Sigmoid colon (tissue), 4 donors: ENCODE measurements at regions not wholly inside any gene's neighbourhood (a gene's known extent, or its start where the extent isn't known, plus 50 kb on each side); places are given as distances from the start of the nearest gene placed in this dataset.

Experiments used
- CTCF ChIP-seq, 4 experiments: fragments of 450-650 bp in 3 of 4; fragments of 200-600 bp in 1 of 4; IDR thresholded peaks; one replicate each; pipeline ENCODE4 v1.5.1; 2016 to 2019; ENCODE audit warnings: antibody characterized with exemption in 4 of 4, mild to moderate bottlenecking in 3 of 4, moderate library complexity in 2 of 4
- EP300 ChIP-seq, 4 donors: sonication (generic); formaldehyde crosslinking; IDR thresholded peaks; one replicate each; pipeline ENCODE4 v1.6.1; 2017; ENCODE audit warnings: antibody characterized with exemption in 4 of 4
- POLR2A ChIP-seq, 2 donors: fragments of 450-650 bp; IDR thresholded peaks; one replicate each; pipeline ENCODE4 v1.6.1; 2016; ENCODE audit warnings: antibody characterized with exemption in 2 of 2, mild to moderate bottlenecking in 2 of 2, moderate library complexity in 2 of 2
- POLR2AphosphoS5 ChIP-seq, 4 donors: sonication (generic); formaldehyde crosslinking; IDR thresholded peaks; one replicate each; pipeline ENCODE4 v1.6.1; 2017; ENCODE audit warnings: antibody characterized with exemption in 4 of 4

DNA sequence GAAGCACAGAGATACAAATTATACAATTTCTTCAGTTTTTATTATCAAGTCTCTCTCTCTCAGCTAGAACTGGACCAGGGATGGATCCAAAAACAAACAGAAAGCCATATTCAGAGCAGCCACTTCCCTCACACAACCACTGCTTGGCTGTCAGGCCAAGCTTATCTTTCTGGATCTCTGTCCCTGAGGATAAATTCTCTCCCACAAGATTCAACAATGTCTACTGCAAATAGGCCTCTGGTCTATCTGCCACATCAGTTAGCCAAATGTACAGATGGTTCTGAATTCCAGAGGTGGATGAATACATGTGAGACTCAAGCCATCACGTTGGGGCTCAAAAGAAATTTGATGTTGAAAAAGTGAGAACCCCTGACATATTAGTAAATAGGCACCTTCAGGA lies 350.9 kb downstream of the LTN1 start:
- no peak for TF ChIP-seq CTCF (IDR thresholded peaks at IDR 0.05)
- TF ChIP-seq EP300 (IDR thresholded peaks at IDR 0.05), result no peak
- no peak for TF ChIP-seq POLR2A (IDR thresholded peaks at IDR 0.05)
- no peak for TF ChIP-seq POLR2AphosphoS5 (IDR thresholded peaks at IDR 0.05)
